Hematopoietic multipotent progenitor cell treated with erythropoietin and hydrocortisone succinate and interleukin-3 and kit ligand, for 15 days (in vitro differentiated cells): ENCODE measurements at regions not wholly inside any gene's neighbourhood (a gene's known extent, or its start where the extent isn't known, plus 50 kb on each side); places are given as distances from the start of the nearest gene placed in this dataset.

ENCODE experiments used
- DNase-seq: peaks from one replicate; pipeline ENCODE4 v3.0.0-alpha.2; 2015; ENCODE audit warnings: low spot score

DNA sequence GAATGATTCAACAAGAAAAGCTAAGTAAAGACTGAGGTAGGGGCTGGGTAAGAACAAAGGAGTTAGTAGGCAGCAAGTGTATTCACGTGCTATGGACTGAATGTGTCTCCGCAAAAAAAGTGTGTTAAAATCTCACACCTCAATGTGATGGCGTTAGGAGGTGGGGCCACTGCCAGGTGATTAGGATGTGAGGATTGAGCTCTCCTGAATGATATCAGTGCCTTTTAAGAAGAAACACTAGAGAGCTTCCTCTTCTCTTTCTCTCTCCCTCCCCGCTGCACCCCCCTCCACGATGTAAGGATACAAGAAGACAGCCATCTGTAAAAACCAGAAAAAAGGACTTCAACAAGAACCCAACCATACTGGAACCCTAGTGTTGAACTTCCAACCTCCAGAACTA is 396.1 kb upstream of the PLXNA2 start:
- no peak for DNase-seq

DNA sequence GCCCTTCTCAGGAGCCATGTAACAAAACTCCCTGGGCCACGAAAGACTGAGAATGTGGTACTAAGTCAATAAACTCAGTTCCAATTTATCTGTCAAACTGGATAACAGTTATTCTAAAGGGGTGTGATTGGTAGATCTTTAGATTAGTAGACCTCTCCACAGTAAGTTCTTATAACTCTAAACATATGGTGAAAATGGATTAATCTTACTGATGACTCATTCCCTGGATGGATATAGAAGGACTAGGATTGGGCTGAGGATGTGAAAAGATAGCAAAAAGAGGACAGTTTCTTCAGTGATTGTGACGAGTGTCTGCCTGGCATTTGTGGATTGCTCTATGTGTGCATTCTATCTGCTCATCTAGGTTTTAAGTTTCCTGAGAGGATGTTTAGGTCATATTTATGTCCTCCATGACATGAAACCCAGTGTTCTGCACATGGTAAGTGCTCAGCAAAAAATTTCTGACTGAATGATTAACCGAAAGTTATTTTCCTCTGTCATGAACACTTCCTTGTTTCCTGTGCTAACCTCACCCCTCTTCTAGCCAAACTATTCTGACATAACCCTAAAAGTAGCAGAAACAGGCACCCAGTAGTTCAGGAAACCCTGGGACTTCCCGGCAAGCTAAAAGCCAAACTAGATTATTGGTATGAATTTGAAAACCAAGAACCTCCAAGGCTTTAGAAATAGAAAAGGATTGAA is 397.5 kb upstream of the PLXNA2 start:
- DNase-seq: no peak

GRCh38 chr1:208643005-208643597 is 398.9 kb upstream of the PLXNA2 start:
- no peak for DNase-seq

- DNase-seq: no peak
Measured at GRCh38 chr1:208644401-208645160, 400.4 kb upstream of the PLXNA2 start.

GRCh38 chr1:208646431-208646830 is 402.2 kb upstream of the PLXNA2 start:
- no peak for DNase-seq

DNA sequence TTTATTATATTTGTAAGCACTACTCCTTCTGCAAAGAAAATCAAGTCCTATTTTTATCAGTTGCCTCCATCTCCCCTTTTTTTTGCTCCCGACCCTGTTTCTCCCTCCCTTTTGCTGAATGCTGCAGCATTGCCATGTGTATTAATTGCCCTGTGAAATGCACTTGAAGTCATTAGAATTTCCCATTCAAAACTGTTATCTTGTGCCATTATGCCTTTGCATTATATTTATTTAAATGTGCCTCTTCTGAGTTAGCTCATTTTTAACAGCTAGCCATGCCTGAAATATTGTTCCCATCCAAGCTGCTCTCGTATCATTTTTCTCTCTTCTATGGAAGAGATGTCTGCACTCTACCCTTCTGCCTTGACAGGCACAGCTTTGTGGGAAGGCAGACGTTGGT is 404.0 kb upstream of the PLXNA2 start:
- DNase-seq: no peak

GRCh38 chr1:208652296-208653160 is 408.3 kb upstream of the PLXNA2 start:
- peak; percentile 23 for DNase-seq

- no peak for DNase-seq
Measured at GRCh38 chr1:208653426-208653825, 409.2 kb upstream of the PLXNA2 start.

DNA sequence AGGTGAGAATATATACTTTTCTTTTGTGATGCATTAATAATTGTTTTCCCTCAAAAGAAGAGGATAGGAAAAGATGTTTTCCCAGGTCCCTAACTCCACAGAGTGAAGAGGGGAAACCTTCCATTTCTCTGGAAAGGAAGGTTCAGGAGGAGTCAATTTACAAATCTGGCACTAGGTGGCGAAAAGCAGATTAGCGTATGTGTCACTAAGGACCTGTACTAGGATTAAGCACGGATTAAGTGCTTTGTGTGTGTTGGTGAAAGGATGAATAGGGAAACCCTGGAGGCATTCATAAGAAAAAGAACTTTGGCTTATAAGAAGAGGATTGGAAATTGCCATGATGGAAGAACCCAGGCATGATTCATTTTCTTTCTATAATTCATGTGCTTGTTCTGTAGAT is 410.1 kb upstream of the PLXNA2 start:
- no peak for DNase-seq

DNA sequence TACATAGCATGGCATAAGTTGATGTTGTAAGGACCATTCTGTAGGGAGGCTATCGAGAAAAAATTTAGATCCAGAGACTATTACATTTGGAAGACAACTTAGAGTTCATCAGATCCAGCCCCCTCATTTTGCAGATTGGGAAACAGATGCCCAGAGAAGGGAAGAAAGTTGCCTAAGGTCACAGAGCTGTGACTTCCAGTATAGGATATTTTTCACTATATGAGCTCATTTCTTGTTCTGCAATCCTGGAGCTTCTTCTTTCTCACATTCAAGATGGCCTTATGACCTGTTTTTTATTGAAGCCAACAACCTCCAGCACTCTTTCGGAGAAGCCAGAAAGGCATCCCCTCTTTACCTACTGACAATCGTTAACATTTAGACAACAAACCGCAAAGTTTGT is 421.8 kb upstream of the PLXNA2 start:
- DNase-seq: no peak

DNA sequence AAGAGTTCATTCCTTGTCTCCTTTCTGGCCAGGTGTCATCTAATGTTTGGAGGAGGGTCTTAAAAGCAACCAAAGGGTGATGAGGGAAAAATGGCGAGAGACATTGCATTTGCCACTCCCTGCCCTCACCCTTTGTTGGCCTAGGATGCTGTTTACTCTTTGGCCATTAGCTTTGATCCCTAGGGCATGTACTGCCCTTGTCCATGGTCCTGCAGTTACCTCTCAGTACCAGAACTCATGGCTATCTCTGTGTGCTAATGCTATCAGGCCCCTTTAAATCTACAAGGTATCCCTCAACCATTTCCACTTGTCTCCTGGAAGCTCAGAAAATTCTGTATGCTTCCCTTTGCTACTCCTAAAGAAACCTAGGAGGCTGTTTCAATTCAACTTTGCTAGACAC is 424.8 kb upstream of the PLXNA2 start:
- no peak for DNase-seq

GRCh38 chr1:208670778-208671177 is 426.6 kb upstream of the PLXNA2 start:
- no peak for DNase-seq

GRCh38 chr1:208681878-208682663 is 437.9 kb upstream of the PLXNA2 start:
- DNase-seq: no peak

DNA sequence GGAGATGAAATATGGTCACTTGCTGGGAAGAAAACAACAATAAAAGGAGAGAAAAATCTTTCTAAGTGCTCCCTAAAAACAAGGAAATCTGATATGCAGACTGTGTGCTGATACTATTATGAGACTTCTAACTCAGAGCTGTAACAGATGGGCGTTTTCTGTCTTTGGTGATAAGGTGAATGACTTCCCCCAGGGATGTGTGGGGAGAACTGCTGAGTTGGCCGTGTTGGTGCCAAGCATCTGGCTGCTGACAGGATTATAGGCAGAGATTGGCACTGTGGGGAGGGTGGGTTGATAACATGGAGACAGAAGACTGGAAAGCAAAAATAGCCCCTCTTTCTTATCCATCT is 438.5 kb upstream of the PLXNA2 start:
- no peak for DNase-seq

DNA sequence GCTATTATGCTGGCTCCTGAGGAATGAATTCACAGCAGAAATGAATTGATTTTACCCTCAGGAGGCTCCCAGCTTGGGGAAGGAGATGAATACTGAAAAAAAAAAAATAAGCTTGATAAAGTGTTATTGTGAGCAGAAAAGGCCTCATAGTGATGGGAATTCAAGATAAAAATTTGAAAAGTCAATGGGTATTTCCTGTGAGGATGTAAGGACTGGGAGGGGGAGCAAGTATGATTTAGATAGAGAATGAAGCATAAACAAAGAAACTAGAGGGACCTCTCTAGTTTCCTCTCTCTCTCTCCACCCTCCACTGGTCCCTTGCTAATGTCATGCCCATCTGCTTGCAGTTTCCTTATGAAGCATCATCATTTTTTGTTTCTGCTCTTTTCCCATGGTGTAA is 439.0 kb upstream of the PLXNA2 start:
- DNase-seq: no peak

- no peak for DNase-seq
Measured at GRCh38 chr1:208684192-208684591, 440.0 kb upstream of the PLXNA2 start.

- no peak for DNase-seq
Measured at GRCh38 chr1:208686592-208686991, 442.4 kb upstream of the PLXNA2 start.

GRCh38 chr1:208688656-208689315 is 444.6 kb upstream of the PLXNA2 start:
- DNase-seq: no peak

DNA sequence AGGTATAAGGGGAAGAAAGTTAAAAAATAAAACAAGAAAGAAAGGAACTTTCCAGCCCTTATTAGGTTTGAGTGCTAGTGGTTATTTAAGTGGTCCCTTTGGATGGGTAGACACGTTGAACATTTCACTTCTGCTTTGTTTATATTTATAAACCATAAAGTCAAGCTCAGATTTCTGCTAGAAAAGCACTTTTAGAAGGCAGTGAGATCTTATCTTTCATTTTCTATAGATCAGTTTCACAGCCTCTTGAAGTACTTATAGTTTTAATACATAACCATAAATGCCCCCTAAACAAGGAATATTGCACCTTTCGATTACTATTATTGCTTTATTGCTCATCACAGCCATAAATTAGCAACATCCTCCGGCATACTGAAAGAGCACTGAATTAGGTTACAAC is 446.8 kb upstream of the PLXNA2 start:
- DNase-seq: no peak

DNA sequence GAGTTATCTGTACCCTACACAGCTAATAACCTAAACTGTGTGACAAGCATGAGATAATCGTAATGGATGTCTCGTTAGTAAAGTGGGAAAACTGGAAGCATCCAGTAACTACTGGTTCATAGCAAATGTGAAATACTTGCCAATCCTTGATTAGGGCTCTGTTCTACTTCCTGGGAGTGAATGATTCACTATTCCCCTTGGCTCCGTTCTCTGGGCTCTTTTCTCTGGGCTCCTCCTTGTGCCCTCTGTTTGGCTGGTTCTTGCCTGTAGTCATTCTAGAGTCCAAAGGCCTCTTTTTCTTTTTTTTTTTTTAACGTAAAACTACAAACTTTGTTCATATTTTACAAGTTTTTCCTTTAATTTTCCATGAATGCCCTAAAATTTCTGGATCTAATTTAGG is 465.8 kb upstream of the PLXNA2 start:
- no peak for DNase-seq

DNA sequence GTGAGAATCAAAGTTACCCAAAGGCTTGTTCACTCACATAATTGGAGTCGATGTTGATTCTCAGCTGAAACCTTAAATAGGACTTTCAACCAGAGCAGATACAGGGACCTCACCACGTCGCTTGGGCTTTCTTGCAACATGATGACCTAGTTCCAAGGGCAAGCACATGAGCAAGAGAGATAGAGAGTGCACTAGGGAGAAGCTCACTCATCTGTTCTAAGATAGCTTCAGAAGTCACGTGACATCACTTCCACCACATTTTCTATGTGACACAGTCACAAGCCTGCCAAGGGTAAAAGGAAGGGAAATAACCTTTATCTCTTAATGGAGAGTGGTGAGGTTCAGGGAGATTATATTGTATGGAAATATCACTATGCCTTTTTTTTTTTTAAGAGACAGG is 470.1 kb upstream of the PLXNA2 start:
- peak; percentile 17 for DNase-seq
